ENCODE measurements at regions not wholly inside any gene's neighbourhood (a gene's known extent, or its start where the extent isn't known, plus 50 kb on each side); places are given as distances from the start of the nearest gene placed in this dataset.

DNA sequence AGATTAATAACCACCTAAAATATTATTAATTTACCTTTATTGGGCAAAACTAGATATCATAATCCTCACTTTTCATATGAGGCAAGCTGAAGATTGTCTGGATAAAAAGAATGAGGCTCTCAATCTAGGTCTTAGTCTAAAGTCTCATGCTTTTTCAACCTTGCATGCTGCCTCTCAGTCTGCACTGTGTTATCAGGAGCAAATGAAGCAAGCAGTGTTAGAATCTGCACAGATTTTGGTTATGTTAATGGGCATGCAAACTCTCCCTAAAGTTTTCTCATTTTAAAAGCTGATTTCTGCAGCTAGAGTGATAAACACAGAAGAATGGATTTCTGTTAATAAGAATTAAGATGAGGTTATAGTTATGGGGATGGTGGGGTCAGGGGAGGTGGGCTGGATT lies 350.7 kb upstream of the C11orf87 start:
- Histone ChIP-seq H3K27me3 (ENCODE audit: control insufficient read depth in 1 of 2, insufficient read depth in 2 of 2, low read length in 2 of 2) (no peaks in the 10 kb centered on the region), H3K4me3 (ENCODE audit: low read length) (no peak overlapping the region), H3K9me3 (ENCODE audit: control insufficient read depth in 1 of 2, insufficient read depth in 1 of 2, low read length in 2 of 2) (no peaks in the 10 kb centered on the region), H3K27ac (ENCODE audit: low read depth in 1 of 2, low read length in 2 of 2) (no peak overlapping the region), H3K4me1 (ENCODE audit: insufficient read depth, low read length) (no peaks in the 10 kb centered on the region), H3K36me3 (ENCODE audit: insufficient read depth, low read length) (no peaks in the 10 kb centered on the region)
- intact Hi-C loops (cut with DNase I, micrococcal nuclease) = no loop called here
- Mint-ChIP-seq H3K9me3 (peaks cover 4% of the 10 kb centered on the region), H3K36me3 (ENCODE audit: low read depth) (no peaks in the 10 kb centered on the region), H3K27me3 (no peaks in the 10 kb centered on the region), H3K4me1 (ENCODE audit: low read depth) (no peaks in the 10 kb centered on the region), H3K27ac (no peak overlapping the region), H3K4me3 (no peak overlapping the region)
- TF ChIP-seq, protein P1, sequence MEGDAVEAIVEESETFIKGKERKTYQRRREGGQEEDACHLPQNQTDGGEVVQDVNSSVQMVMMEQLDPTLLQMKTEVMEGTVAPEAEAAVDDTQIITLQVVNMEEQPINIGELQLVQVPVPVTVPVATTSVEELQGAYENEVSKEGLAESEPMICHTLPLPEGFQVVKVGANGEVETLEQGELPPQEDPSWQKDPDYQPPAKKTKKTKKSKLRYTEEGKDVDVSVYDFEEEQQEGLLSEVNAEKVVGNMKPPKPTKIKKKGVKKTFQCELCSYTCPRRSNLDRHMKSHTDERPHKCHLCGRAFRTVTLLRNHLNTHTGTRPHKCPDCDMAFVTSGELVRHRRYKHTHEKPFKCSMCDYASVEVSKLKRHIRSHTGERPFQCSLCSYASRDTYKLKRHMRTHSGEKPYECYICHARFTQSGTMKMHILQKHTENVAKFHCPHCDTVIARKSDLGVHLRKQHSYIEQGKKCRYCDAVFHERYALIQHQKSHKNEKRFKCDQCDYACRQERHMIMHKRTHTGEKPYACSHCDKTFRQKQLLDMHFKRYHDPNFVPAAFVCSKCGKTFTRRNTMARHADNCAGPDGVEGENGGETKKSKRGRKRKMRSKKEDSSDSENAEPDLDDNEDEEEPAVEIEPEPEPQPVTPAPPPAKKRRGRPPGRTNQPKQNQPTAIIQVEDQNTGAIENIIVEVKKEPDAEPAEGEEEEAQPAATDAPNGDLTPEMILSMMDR (IDR thresholded peaks at IDR 0.05) = no peak
- POLR2A ChIA-PET = no interaction called here
- ATAC-seq (ENCODE audit: poor library complexity) (no peak), DNase-seq (no peak)
- CTCF ChIA-PET = no interaction called here

DNA sequence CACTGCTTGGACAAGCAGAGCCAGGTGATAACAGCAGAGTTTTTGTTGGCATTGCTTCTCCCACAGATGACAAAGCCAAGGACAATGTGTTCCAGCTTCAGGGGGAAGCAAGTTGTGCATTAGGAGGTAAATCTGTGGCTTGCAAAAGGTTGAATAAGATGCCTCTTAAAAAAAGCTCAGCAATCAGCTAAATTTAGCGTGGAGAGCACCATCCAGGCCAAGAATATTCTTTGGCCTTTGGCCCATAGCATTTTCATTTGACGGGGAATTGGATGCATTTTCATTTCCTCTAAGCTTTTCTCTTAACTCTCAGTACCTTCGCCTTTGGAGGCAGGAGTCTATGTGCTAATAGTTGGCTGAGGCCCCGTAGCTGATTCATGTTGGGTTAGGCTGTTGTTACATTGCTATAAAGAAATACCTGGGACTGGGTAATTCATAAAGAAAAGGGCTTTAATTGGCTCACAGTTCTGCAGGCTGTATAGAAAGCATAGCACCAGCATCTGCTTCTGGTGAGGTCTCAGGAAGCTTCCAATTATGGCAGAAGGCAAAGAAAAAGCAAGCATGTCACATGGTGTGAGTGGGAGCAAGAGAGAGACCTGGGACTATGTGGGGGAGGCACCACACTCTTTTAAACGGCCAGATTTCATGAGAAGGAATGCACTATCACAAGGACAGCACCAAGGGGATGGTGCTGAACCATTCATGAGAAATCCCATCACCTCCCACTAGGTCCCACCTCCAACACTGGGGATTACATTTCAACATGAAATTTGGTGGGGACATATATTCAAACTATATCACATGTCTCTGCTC lies 350.1 kb upstream of the C11orf87 start:
- no peak overlapping the region for H3K27ac ChIP-seq (ENCODE audit: low read depth in 1 of 2, low read length in 2 of 2)
- DNase-seq = no peak
- H3K36me3 ChIP-seq (ENCODE audit: insufficient read depth, low read length) = no peaks in the 10 kb centered on the region
- Mint-ChIP-seq H3K36me3 (ENCODE audit: low read depth) (no peaks in the 10 kb centered on the region), H3K4me3 (no peak overlapping the region), H3K27me3 (no peaks in the 10 kb centered on the region), H3K9me3 (peaks cover 4% of the 10 kb centered on the region), H3K27ac (no peak overlapping the region), H3K4me1 (ENCODE audit: low read depth) (no peaks in the 10 kb centered on the region)
- ChIA-PET CTCF (no interaction called here), POLR2A (no interaction called here)
- no peak for ATAC-seq (ENCODE audit: poor library complexity)
- no peaks in the 10 kb centered on the region for H3K4me1 ChIP-seq (ENCODE audit: insufficient read depth, low read length)
- H3K9me3 ChIP-seq (ENCODE audit: control insufficient read depth in 1 of 2, insufficient read depth in 1 of 2, low read length in 2 of 2) = no peaks in the 10 kb centered on the region
- intact Hi-C loops (cut with DNase I, micrococcal nuclease) = no loop called here
- no peak overlapping the region for H3K4me3 ChIP-seq (ENCODE audit: low read length)
- TF ChIP-seq, protein P1 (IDR thresholded peaks at IDR 0.05) = no peak
- H3K27me3 ChIP-seq (ENCODE audit: control insufficient read depth in 1 of 2, insufficient read depth in 2 of 2, low read length in 2 of 2) = no peaks in the 10 kb centered on the region

DNA sequence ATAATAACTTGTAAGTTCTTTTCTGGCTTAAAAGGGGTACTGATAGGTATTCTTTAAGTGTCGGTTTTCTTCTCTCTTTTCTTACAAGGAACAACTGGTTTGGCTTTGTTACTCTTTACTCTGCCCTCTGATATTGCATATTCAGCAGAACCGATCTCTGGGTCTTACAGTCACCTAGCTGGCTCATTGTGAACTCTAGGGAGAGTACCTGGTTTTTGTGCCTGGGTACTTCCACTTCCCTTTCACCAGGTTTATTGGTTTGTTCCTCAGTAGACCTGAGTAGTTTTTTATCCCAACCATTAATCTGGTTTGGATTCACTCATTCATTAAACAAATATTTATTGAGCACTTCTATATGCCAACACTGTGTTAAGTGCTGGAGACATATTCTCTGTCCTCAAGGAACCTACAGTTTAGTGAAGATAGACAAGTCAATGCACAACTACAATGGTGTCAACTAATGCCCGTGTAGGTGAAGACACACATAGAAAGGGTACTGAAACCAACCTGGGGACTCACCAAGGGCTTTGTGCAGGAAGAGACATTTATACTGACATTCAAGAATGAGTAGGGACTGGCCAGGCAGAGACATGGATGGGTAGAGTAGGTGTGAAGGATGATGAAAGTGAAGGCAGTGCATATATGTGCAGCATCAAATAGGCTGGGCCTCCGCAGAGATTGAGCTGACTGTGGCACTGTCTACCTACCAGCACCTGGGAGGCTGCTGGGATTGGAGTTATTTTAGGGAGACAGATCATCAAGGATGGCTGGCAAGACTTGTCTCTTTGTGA lies 348.8 kb upstream of the C11orf87 start:
- H3K9me3 ChIP-seq (ENCODE audit: control insufficient read depth in 1 of 2, insufficient read depth in 1 of 2, low read length in 2 of 2) = no peaks in the 10 kb centered on the region
- no peaks in the 10 kb centered on the region for H3K27me3 Mint-ChIP-seq
- TF ChIP-seq, protein P1 (IDR thresholded peaks at IDR 0.05) = no peak
- no peak overlapping the region for H3K4me3 Mint-ChIP-seq
- ChIA-PET CTCF (no interaction called here), POLR2A (no interaction called here)
- H3K4me3 ChIP-seq (ENCODE audit: low read length) = no peak overlapping the region
- H3K27ac ChIP-seq (ENCODE audit: low read depth in 1 of 2, low read length in 2 of 2) = no peak overlapping the region
- H3K4me1 ChIP-seq (ENCODE audit: insufficient read depth, low read length) = no peaks in the 10 kb centered on the region
- ATAC-seq (ENCODE audit: poor library complexity) (no peak), DNase-seq (no peak)
- H3K36me3 ChIP-seq (ENCODE audit: insufficient read depth, low read length) = no peaks in the 10 kb centered on the region
- H3K27me3 ChIP-seq (ENCODE audit: control insufficient read depth in 1 of 2, insufficient read depth in 2 of 2, low read length in 2 of 2) = no peaks in the 10 kb centered on the region
- no peaks in the 10 kb centered on the region for H3K36me3 Mint-ChIP-seq (ENCODE audit: low read depth)
- H3K4me1 Mint-ChIP-seq (ENCODE audit: low read depth) = no peaks in the 10 kb centered on the region
- intact Hi-C loops (cut with DNase I, micrococcal nuclease) = no loop called here
- peaks cover 4% of the 10 kb centered on the region for H3K9me3 Mint-ChIP-seq
- no peak overlapping the region for H3K27ac Mint-ChIP-seq

Measured in CD4-positive, alpha-beta T cell (primary cell).